ENCODE measurements at regions not wholly inside any gene's neighbourhood (a gene's known extent, or its start where the extent isn't known, plus 50 kb on each side); places are given as distances from the start of the nearest gene placed in this dataset.

GRCh38 chr6:86474081-86474480, 463.2 kb upstream of the HTR1E start:
- TF ChIP-seq SUZ12 (IDR thresholded peaks at IDR 0.05; ENCODE audit: extremely low read depth, insufficient read depth, insufficient read length) = no peak
- TF ChIP-seq YY1 (IDR thresholded peaks at IDR 0.05; ENCODE audit: insufficient read depth, insufficient read length) = no peak

Data from NT2/D1 (cell line).